OCI-LY7 (cell line): ENCODE measurements at regions not wholly inside any gene's neighbourhood (a gene's known extent, or its start where the extent isn't known, plus 50 kb on each side); places are given as distances from the start of the nearest gene placed in this dataset.

Source experiments
- BruUV-seq: library from RNA; stranded (reverse); fragments of 400-500 nt; replicated peaks from 2 replicates; lab custom pipeline; 2021; lab: Mats Ljungman, UMichigan
- CTCF ChIA-PET: fragments of 300-600 bp; sonication (Branson Sonifier 250); formaldehyde crosslinking; loops from one replicate; lab custom pipeline; 2022; ENCODE audit warnings: antibody characterized with exemption; ENCODE audit not compliant: unreplicated experiment; lab: Charles Lee
- POLR2A ChIA-PET: fragments of 300-600 bp; sonication (Branson Sonifier 250); formaldehyde crosslinking; loops from one replicate; lab custom pipeline; 2022; ENCODE audit warnings: antibody characterized with exemption; lab: Charles Lee
- DNase-seq: peaks from one replicate; pipeline ENCODE4 v3.0.0-alpha.2; 2015; ENCODE audit warnings: low spot score
- H2AFZ ChIP-seq: fragments of 200-600 bp; sonication (generic), shearing (Covaris generic); 2 replicates; pipeline ENCODE4 v1.6.1; 2014; ENCODE audit warnings: mild to moderate bottlenecking, antibody characterized with exemption, low read length, moderate library complexity
- H3K27ac ChIP-seq: fragments of 200-600 bp; sonication (generic); 2 replicates; pipeline ENCODE4 v1.5.1; 2014; ENCODE audit warnings: mixed run types, low read depth, mild to moderate bottlenecking, moderate library complexity, low read length, inconsistent platforms; ENCODE audit not compliant: poor library complexity, severe bottlenecking
- H3K36me3 ChIP-seq: fragments of 200-600 bp; sonication (generic); 2 replicates; pipeline ENCODE4 v1.6.1; 2014; ENCODE audit warnings: mild to moderate bottlenecking, antibody characterized with exemption, low read length, moderate library complexity, mixed read lengths; ENCODE audit not compliant: insufficient read depth
- H3K4me1 ChIP-seq: fragments of 200-600 bp; sonication (generic); 2 replicates; pipeline ENCODE4 v1.5.1; 2014; ENCODE audit warnings: mild to moderate bottlenecking, low read length; ENCODE audit not compliant: insufficient read depth, poor library complexity, severe bottlenecking
- H3K4me2 ChIP-seq: fragments of 200-600 bp; sonication (generic); 2 replicates; pipeline ENCODE4 v1.6.1; 2014; ENCODE audit warnings: mild to moderate bottlenecking, low read length
- H3K4me3 ChIP-seq: fragments of 200-600 bp; sonication (generic); 2 replicates; pipeline ENCODE4 v1.5.1; 2014; ENCODE audit warnings: mild to moderate bottlenecking, low read depth, low read length; ENCODE audit not compliant: poor library complexity, severe bottlenecking
- H3K79me2 ChIP-seq: fragments of 200-600 bp; sonication (generic); 2 replicates; pipeline ENCODE4 v1.6.1; 2016; ENCODE audit warnings: low read depth, mild to moderate bottlenecking, low read length, moderate library complexity, mixed read lengths; ENCODE audit not compliant: insufficient read depth
- H3K9me2 ChIP-seq: fragments of 200-600 bp; sonication (generic); 2 replicates; pipeline ENCODE4 v1.6.1; 2016; ENCODE audit warnings: mild to moderate bottlenecking, low read length, mixed read lengths; ENCODE audit not compliant: insufficient read depth
- H3K9me3 ChIP-seq: fragments of 200-600 bp; sonication (generic); 2 replicates; pipeline ENCODE4 v1.6.1; 2014; ENCODE audit warnings: mild to moderate bottlenecking, mixed run types, low read length, mixed read lengths
- H4K20me1 ChIP-seq: fragments of 200-600 bp; sonication (generic); 2 replicates; pipeline ENCODE4 v1.6.1; 2014; ENCODE audit warnings: mild to moderate bottlenecking, antibody characterized with exemption, low read length, moderate library complexity, mixed read lengths; ENCODE audit not compliant: insufficient read depth
- EZH2phosphoT487 ChIP-seq: fragments of 200-600 bp; sonication (generic); IDR thresholded peaks from 2 replicates; pipeline ENCODE4 v1.6.1; 2018; ENCODE audit warnings: low read depth, borderline replicate concordance, mild to moderate bottlenecking, mixed run types, antibody characterized with exemption, low read length, moderate library complexity, mixed read lengths
- intact Hi-C: fragments of 100-400 bp; cut with micrococcal nuclease; formaldehyde crosslinking; loops from one replicate; pipeline ENCODE4 v1.10.0; 2022; ENCODE audit not compliant: unreplicated experiment
- TF ChIP-seq, protein P1 (sequence below): fragments of 200-600 bp; sonication (generic); conservative IDR thresholded peaks from 2 replicates; pipeline ENCODE4 v1.5.1; 2014; ENCODE audit warnings: mild to moderate bottlenecking, antibody characterized with exemption, low read length, moderate library complexity, mixed read lengths

GRCh38 chr22:26777156-26777801, 119.9 kb downstream of the MIAT start:
- ChIA-PET CTCF (no interaction called here), POLR2A (no interaction called here)
- no peak for DNase-seq
- no peak overlapping the region for H3K27ac ChIP-seq
- no peaks in the 10 kb centered on the region for H3K9me3 ChIP-seq
- H2AFZ ChIP-seq, result no peak overlapping the region
- H3K4me2 ChIP-seq, result no peak overlapping the region
- BruUV-seq, result no TSS peak
- TF ChIP-seq EZH2phosphoT487, result no peak
- TF ChIP-seq, protein P1, sequence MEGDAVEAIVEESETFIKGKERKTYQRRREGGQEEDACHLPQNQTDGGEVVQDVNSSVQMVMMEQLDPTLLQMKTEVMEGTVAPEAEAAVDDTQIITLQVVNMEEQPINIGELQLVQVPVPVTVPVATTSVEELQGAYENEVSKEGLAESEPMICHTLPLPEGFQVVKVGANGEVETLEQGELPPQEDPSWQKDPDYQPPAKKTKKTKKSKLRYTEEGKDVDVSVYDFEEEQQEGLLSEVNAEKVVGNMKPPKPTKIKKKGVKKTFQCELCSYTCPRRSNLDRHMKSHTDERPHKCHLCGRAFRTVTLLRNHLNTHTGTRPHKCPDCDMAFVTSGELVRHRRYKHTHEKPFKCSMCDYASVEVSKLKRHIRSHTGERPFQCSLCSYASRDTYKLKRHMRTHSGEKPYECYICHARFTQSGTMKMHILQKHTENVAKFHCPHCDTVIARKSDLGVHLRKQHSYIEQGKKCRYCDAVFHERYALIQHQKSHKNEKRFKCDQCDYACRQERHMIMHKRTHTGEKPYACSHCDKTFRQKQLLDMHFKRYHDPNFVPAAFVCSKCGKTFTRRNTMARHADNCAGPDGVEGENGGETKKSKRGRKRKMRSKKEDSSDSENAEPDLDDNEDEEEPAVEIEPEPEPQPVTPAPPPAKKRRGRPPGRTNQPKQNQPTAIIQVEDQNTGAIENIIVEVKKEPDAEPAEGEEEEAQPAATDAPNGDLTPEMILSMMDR, result no peak
- no peaks in the 10 kb centered on the region for H4K20me1 ChIP-seq
- H3K4me3 ChIP-seq, result no peak overlapping the region
- intact Hi-C loops, result no loop called here
- peaks cover 22% of the 10 kb centered on the region for H3K36me3 ChIP-seq
- no peaks in the 10 kb centered on the region for H3K4me1 ChIP-seq
- H3K9me2 ChIP-seq, result no peaks in the 10 kb centered on the region
- no peaks in the 10 kb centered on the region for H3K79me2 ChIP-seq

GRCh38 chr22:26778372-26778771, 121.0 kb downstream of the MIAT start:
- H3K9me2 ChIP-seq, result no peaks in the 10 kb centered on the region
- H3K4me2 ChIP-seq, result no peak overlapping the region
- H3K36me3 ChIP-seq, result peaks cover 22% of the 10 kb centered on the region
- H3K27ac ChIP-seq, result no peak overlapping the region
- no peak for DNase-seq
- H3K4me1 ChIP-seq, result no peaks in the 10 kb centered on the region
- H4K20me1 ChIP-seq, result no peaks in the 10 kb centered on the region
- H2AFZ ChIP-seq, result no peak overlapping the region
- TF ChIP-seq, protein P1, result no peak
- TF ChIP-seq EZH2phosphoT487, result no peak
- intact Hi-C loops, result no loop called here
- POLR2A ChIA-PET, result no interaction called here
- BruUV-seq, result no TSS peak
- no peak overlapping the region for H3K4me3 ChIP-seq
- no peaks in the 10 kb centered on the region for H3K79me2 ChIP-seq
- CTCF ChIA-PET, result no interaction called here
- no peaks in the 10 kb centered on the region for H3K9me3 ChIP-seq

GRCh38 chr22:26779108-26779507, 121.7 kb downstream of the MIAT start:
- ChIA-PET POLR2A (interaction anchor here (1.1 kb wide), 1 partner anchor 10 kb away, joined by 3 read pairs; no protein-coding TSS in a partner anchor), CTCF (no interaction called here)
- DNase-seq, result no peak
- no TSS peak for BruUV-seq
- H4K20me1 ChIP-seq, result no peaks in the 10 kb centered on the region
- no peak overlapping the region for H3K27ac ChIP-seq
- intact Hi-C loops, result no loop called here
- H3K79me2 ChIP-seq, result no peaks in the 10 kb centered on the region
- no peak overlapping the region for H3K4me2 ChIP-seq
- no peaks in the 10 kb centered on the region for H3K9me3 ChIP-seq
- H3K36me3 ChIP-seq, result peaks cover 22% of the 10 kb centered on the region
- H2AFZ ChIP-seq, result no peak overlapping the region
- H3K4me3 ChIP-seq, result no peak overlapping the region
- TF ChIP-seq, protein P1, result no peak
- TF ChIP-seq EZH2phosphoT487, result no peak
- H3K9me2 ChIP-seq, result no peaks in the 10 kb centered on the region
- H3K4me1 ChIP-seq, result no peaks in the 10 kb centered on the region
